H9 (cell line): ENCODE measurements at regions not wholly inside any gene's neighbourhood (a gene's known extent, or its start where the extent isn't known, plus 50 kb on each side); places are given as distances from the start of the nearest gene placed in this dataset.

Experiments used
- DNase-seq: peaks from one replicate; pipeline ENCODE4 v3.0.0-alpha.2; 2017
- H2AFZ ChIP-seq: one replicate; pipeline ENCODE4 v1.6.1; 2013; ENCODE audit warnings: mild to moderate bottlenecking, low read length, control low read depth, moderate library complexity
- H2AK5ac ChIP-seq: 2 replicates; pipeline ENCODE4 v1.6.1; 2013; ENCODE audit warnings: low read length, control low read depth, mixed read lengths; ENCODE audit not compliant: insufficient read length
- H2BK120ac ChIP-seq: one replicate; pipeline ENCODE4 v1.6.1; 2013; ENCODE audit warnings: low read depth, mild to moderate bottlenecking, low read length, control low read depth, inconsistent platforms; ENCODE audit not compliant: poor library complexity, severe bottlenecking
- H2BK12ac ChIP-seq: 2 replicates; pipeline ENCODE4 v1.6.1; 2013; ENCODE audit warnings: low read length, control low read depth, mixed read lengths, low read depth; ENCODE audit not compliant: insufficient read length
- H2BK15ac ChIP-seq: 2 replicates; pipeline ENCODE4 v1.6.1; 2013; ENCODE audit warnings: low read depth, low read length, control low read depth
- H2BK20ac ChIP-seq: one replicate; pipeline ENCODE4 v1.6.1; 2013; ENCODE audit warnings: low read depth, mild to moderate bottlenecking, low read length, control low read depth, inconsistent platforms; ENCODE audit not compliant: poor library complexity, severe bottlenecking
- H2BK5ac ChIP-seq: 2 replicates; pipeline ENCODE4 v1.6.1; 2013; ENCODE audit warnings: low read length, control low read depth, mixed read lengths; ENCODE audit not compliant: insufficient read length
- H3K14ac ChIP-seq: 2 replicates; pipeline ENCODE4 v1.6.1; 2013; ENCODE audit warnings: low read length, control low read depth; ENCODE audit not compliant: insufficient read depth
- H3K18ac ChIP-seq: 2 replicates; pipeline ENCODE4 v1.6.1; 2013; ENCODE audit warnings: low read depth, mild to moderate bottlenecking, mixed read lengths, low read length, control low read depth; ENCODE audit not compliant: insufficient read length
- H3K23ac ChIP-seq: 2 replicates; pipeline ENCODE4 v1.6.1; 2013; ENCODE audit warnings: low read length, control low read depth, mixed read lengths, low read depth; ENCODE audit not compliant: insufficient read length
- H3K23me2 ChIP-seq: 2 replicates; pipeline ENCODE4 v1.6.1; 2013; ENCODE audit warnings: low read depth, mild to moderate bottlenecking, mixed read lengths, low read length, control low read depth; ENCODE audit not compliant: insufficient read length, poor library complexity, severe bottlenecking
- H3K27ac ChIP-seq: 2 replicates; pipeline ENCODE4 v1.5.1; 2013; ENCODE audit warnings: low read length, control low read depth, mixed read lengths, low read depth; ENCODE audit not compliant: insufficient read length
- H3K27me3 ChIP-seq: 2 replicates; pipeline ENCODE4 v1.6.1; 2013; ENCODE audit warnings: low read length, control low read depth, inconsistent platforms; ENCODE audit not compliant: insufficient read depth
- H3K4ac ChIP-seq: 2 replicates; pipeline ENCODE4 v1.6.1; 2013; ENCODE audit warnings: low read depth, mild to moderate bottlenecking, control low read depth, inconsistent platforms, low read length, moderate library complexity
- H3K4me1 ChIP-seq: 2 replicates; pipeline ENCODE4 v1.6.1; 2013; ENCODE audit warnings: low read length, control low read depth, inconsistent platforms; ENCODE audit not compliant: insufficient read depth
- H3K4me2 ChIP-seq: 2 replicates; pipeline ENCODE4 v1.6.1; 2013; ENCODE audit warnings: low read length, control low read depth, mixed read lengths; ENCODE audit not compliant: insufficient read length, insufficient read depth
- H3K56ac ChIP-seq: 2 replicates; pipeline ENCODE4 v1.6.1; 2013; ENCODE audit warnings: low read depth, mild to moderate bottlenecking, mixed read lengths, low read length, control low read depth; ENCODE audit not compliant: insufficient read length
- H3K79me1 ChIP-seq: 2 replicates; pipeline ENCODE4 v1.6.1; 2013; ENCODE audit warnings: low read depth, mild to moderate bottlenecking, moderate library complexity, low read length, control low read depth, inconsistent platforms; ENCODE audit not compliant: insufficient read depth, poor library complexity, severe bottlenecking
- H3K79me2 ChIP-seq: 2 replicates; pipeline ENCODE4 v1.6.1; 2013; ENCODE audit warnings: low read length, control low read depth, inconsistent platforms; ENCODE audit not compliant: insufficient read depth
- H3K9ac ChIP-seq: 2 replicates; pipeline ENCODE4 v1.6.1; 2013; ENCODE audit warnings: low read length, control low read depth, mixed read lengths; ENCODE audit not compliant: insufficient read length; ENCODE audit errors: extremely low read depth
- H3K9me3 ChIP-seq: one replicate; pipeline ENCODE4 v1.6.1; 2013; ENCODE audit warnings: low read depth, low read length, inconsistent platforms; ENCODE audit not compliant: control insufficient read depth
- H3T11ph ChIP-seq: one replicate; pipeline ENCODE4 v1.6.1; 2013; ENCODE audit warnings: mild to moderate bottlenecking, low read length, control low read depth, inconsistent platforms
- H4K20me1 ChIP-seq: one replicate; pipeline ENCODE4 v1.6.1; 2013; ENCODE audit not compliant: control insufficient read depth, insufficient read length, insufficient read depth
- H4K5ac ChIP-seq: 2 replicates; pipeline ENCODE4 v1.6.1; 2013; ENCODE audit warnings: low read depth, mild to moderate bottlenecking, mixed read lengths, low read length, control low read depth; ENCODE audit not compliant: insufficient read length
- H4K8ac ChIP-seq: replicated peaks from 2 replicates; pipeline ENCODE4 v1.6.1; 2013; ENCODE audit warnings: low read length, control low read depth, mixed read lengths, low read depth; ENCODE audit not compliant: insufficient read length
- H4K91ac ChIP-seq: 2 replicates; pipeline ENCODE4 v1.6.1; 2013; ENCODE audit warnings: low read depth, mild to moderate bottlenecking, moderate library complexity, mixed read lengths, low read length, control low read depth; ENCODE audit not compliant: insufficient read length
- H3K27ac Mint-ChIP-seq, 3 experiments: 2 replicates in 2 of 3; 3 replicates in 1 of 3; pipeline ENCODE4 v1.8.0; 2020 to 2021; ENCODE audit warnings: mixed read lengths in 3 of 3, mild to moderate bottlenecking in 1 of 3, moderate library complexity in 1 of 3
- H3K27me3 Mint-ChIP-seq: 2 replicates; pipeline ENCODE4 v1.8.0; 2021; ENCODE audit warnings: low read depth, mild to moderate bottlenecking, moderate library complexity, mixed read lengths
- H3K36me3 Mint-ChIP-seq, 3 experiments: 2 replicates in 2 of 3; 3 replicates in 1 of 3; pipeline ENCODE4 v1.8.0; 2020 to 2021; ENCODE audit warnings: low read depth in 3 of 3, mixed read lengths in 3 of 3; ENCODE audit not compliant: insufficient read depth in 1 of 3
- H3K4me1 Mint-ChIP-seq, 2 experiments: 2 replicates each; pipeline ENCODE4 v1.8.0; 2020; ENCODE audit warnings: mixed read lengths in 2 of 2
- H3K4me3 Mint-ChIP-seq, 2 experiments: 2 replicates in 1 of 2; 3 replicates in 1 of 2; pipeline ENCODE4 v1.8.0; 2020 to 2021; ENCODE audit warnings: mild to moderate bottlenecking in 2 of 2, mixed read lengths in 2 of 2, moderate library complexity in 1 of 2
- H3K9me3 Mint-ChIP-seq, 2 experiments: 2 replicates in 1 of 2; 3 replicates in 1 of 2; pipeline ENCODE4 v1.8.0; 2020; ENCODE audit warnings: mild to moderate bottlenecking in 2 of 2, mixed read lengths in 2 of 2, moderate library complexity in 1 of 2
- WGBS: extraction: QIAGEN DNeasy Blood & Tissue Kit; methylation state at CpG from one replicate; pipeline ENCODE4 v1.1.7; 2013; ENCODE audit warnings: missing lambda C conversion rate, low lambda C conversion rate, mixed read lengths; ENCODE audit not compliant: insufficient read length; ENCODE audit errors: extremely low coverage; 5-methylcytosine and 5-hydroxymethylcytosine counted together
- TF ChIP-seq, protein P1 (sequence below): fragments of 200-600 bp; sonication (generic); conservative IDR thresholded peaks from 3 replicates; pipeline ENCODE4 v1.8.0; 2021; ENCODE audit warnings: antibody characterized with exemption, mild to moderate bottlenecking

DNA sequence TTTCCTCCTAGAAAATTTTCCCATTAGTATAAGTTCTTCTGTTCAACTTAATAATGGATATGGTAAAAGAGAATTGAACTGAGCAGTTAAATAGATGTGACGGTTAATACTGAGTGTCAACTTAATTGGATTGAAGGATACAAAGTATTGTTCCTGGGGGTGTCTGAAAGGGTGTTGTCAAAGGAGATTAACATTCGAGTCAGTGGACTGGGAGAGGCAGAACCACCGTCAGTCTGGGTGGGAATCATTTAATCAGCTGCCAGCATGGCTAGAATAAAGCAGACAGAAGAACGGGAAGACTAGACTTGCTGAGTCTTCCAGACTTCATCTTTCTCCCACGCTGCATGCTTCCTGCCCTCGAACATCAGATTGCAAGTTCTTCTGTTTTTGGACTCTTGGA, 689.6 kb upstream of the CDH10 start:
- Histone ChIP-seq H4K8ac (no peak overlapping the region), H2BK120ac (no peak overlapping the region), H2AK5ac (no peak overlapping the region), H2AFZ (no peak overlapping the region), H4K91ac (no peak overlapping the region), H4K5ac (no peak overlapping the region), H3K18ac (no peak overlapping the region), H3K27me3 (no peaks in the 10 kb centered on the region), H3K79me1 (no peaks in the 10 kb centered on the region), H3K27ac (no peak overlapping the region), H3K9me3 (no peaks in the 10 kb centered on the region), H3K4me1 (no peaks in the 10 kb centered on the region), H3T11ph (no peak overlapping the region), H3K4me2 (no peak overlapping the region), H4K20me1 (no peaks in the 10 kb centered on the region), H3K9ac (no peak overlapping the region), H3K14ac (no peak overlapping the region), H3K56ac (no peak overlapping the region), H3K4ac (no peak overlapping the region), H3K79me2 (no peaks in the 10 kb centered on the region), H2BK20ac (no peak overlapping the region), H3K23ac (no peak overlapping the region), H2BK5ac (no peak overlapping the region), H2BK12ac (no peak overlapping the region), H2BK15ac (no peak overlapping the region), H3K23me2 (no peaks in the 10 kb centered on the region)
- TF ChIP-seq, protein P1, sequence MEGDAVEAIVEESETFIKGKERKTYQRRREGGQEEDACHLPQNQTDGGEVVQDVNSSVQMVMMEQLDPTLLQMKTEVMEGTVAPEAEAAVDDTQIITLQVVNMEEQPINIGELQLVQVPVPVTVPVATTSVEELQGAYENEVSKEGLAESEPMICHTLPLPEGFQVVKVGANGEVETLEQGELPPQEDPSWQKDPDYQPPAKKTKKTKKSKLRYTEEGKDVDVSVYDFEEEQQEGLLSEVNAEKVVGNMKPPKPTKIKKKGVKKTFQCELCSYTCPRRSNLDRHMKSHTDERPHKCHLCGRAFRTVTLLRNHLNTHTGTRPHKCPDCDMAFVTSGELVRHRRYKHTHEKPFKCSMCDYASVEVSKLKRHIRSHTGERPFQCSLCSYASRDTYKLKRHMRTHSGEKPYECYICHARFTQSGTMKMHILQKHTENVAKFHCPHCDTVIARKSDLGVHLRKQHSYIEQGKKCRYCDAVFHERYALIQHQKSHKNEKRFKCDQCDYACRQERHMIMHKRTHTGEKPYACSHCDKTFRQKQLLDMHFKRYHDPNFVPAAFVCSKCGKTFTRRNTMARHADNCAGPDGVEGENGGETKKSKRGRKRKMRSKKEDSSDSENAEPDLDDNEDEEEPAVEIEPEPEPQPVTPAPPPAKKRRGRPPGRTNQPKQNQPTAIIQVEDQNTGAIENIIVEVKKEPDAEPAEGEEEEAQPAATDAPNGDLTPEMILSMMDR = no peak
- DNase-seq = no peak
- Mint-ChIP-seq H3K27me3 (no peaks in the 10 kb centered on the region), H3K4me3 (no peak overlapping the region), H3K4me1 (peaks cover 2 to 6% of the 10 kb centered on the region in 2 experiments; a peak in 2 of 4 replicates), H3K36me3 (peaks cover 0 to 18% (median 4%) of the 10 kb centered on the region in 3 experiments; a peak in 4 of 7 replicates), H3K9me3 (peaks cover 0 to 4% of the 10 kb centered on the region in 2 experiments; a peak in 3 of 5 replicates), H3K27ac (no peak overlapping the region)
- WGBS = no CpG with 5 or more reads among the region's 6 CpGs
